ENCODE measurements at regions not wholly inside any gene's neighbourhood (a gene's known extent, or its start where the extent isn't known, plus 50 kb on each side); places are given as distances from the start of the nearest gene placed in this dataset.

GRCh38 chr2:235347691-235348090 lies 146.2 kb upstream of the AGAP1 start:
- DNase-seq (ENCODE audit: extremely low read depth in 1 of 2, low read depth in 1 of 2): no peak

DNA sequence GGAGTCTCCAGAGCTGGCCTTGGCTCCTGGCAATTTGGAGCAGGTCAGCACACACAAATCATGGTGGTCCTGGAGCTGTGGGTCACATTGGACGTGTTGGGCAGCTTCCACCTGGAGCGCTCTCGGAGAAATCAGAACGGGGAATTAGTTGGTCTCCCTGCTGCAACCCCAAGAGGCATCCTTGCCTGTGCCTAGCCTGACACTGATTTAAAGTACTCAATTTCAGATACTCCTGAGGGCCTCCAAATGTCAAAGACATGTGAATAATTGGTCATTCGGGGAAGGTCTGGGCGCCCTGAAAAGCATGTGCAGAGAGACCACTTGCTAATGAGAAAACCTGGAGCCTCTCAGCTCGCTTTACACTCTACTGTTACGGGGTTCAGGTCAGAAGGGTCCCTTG lies 145.5 kb upstream of the AGAP1 start:
- DNase-seq (ENCODE audit: extremely low read depth in 1 of 2, low read depth in 1 of 2): no peak

DNA sequence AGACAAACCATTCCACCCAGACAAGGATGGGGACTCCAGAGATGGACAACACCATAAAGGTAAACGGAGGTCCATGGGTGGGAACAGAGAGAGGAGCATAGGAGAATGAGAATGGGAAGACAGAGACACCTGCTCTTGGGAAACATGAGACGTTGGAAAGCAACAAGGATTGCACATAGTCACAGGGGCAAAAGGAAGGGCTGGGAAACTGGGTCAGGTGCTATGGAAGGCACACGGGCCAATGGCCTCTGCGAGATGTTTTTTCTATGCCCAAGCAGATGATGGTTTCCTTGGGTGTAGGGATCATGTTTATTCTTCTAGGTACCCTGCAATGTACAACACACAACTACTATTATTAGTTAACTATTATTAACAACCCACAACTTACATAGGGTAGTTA lies 143.6 kb upstream of the AGAP1 start:
- no peak for DNase-seq (ENCODE audit: extremely low read depth in 1 of 2, low read depth in 1 of 2)

DNA sequence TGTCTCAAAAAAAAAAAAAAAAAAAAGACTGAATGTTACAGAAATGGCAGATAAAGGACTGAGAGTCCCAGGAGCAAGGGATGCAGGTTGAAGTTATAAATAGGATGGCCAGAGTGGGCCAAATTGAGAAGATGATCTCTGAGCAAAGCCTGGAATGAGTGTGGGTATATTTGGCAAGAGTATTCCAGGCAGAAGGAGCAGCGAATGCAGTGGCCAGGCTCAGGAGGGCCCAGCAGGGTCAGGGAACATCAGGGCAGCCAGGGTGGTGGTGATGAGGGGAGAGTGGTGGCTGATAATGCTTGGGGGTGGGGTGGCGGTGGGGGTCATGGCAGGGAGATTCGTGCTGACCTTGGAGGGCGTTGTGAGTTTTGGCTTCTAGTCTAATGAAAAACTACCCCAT lies 141.3 kb upstream of the AGAP1 start:
- no peak for DNase-seq (ENCODE audit: extremely low read depth in 1 of 2, low read depth in 1 of 2)

DNA sequence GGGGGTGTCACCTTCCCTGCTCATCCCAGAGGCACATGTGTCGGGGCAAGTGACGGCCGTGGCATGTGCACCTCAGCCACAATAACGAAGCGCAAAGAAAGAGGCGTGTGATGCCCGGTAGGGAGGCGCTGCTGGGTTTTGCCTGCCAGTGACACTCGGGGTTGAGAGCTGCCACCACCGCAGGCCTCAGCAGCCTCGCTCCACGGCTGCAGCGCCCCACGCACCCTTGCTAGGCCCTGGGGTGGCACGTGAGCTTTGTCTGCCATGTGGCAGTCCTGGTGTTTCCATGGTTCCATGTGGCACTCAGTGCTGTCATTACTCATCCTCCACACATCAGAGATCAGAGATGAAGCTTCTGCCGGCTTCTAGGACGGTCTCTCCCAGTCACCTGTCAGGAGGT lies 136.0 kb upstream of the AGAP1 start:
- DNase-seq (ENCODE audit: extremely low read depth in 1 of 2, low read depth in 1 of 2): no peak

DNA sequence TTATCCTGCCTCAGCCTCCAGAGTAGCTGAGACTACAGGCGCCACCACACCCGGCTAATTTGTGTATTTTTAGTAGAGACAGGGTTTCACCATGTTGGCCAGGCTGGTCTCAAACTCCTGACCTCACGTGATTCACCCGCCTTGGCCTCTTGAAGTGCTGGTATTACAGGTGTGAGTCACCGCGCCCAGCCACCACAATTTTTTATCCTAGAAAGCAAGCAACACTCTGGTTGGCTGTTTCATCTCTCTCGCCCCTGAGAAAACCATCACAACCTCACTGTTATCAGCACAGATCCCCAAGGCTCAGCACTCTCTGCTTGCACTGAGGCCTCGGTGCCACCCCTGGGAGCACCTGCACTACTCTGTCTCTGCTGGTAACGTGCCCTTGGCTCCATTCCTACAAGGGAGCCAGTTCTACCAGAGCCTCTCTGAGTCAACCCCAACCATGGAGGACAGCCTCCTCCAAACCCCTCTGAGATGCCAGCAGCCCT lies 134.8 kb upstream of the AGAP1 start:
- DNase-seq (ENCODE audit: extremely low read depth in 1 of 2, low read depth in 1 of 2): no peak

GRCh38 chr2:235360446-235360845 lies 133.4 kb upstream of the AGAP1 start:
- DNase-seq (ENCODE audit: extremely low read depth in 1 of 2, low read depth in 1 of 2): no peak

- no peak for DNase-seq (ENCODE audit: extremely low read depth in 1 of 2, low read depth in 1 of 2)
These were observed 128.1 kb upstream of the AGAP1 start for GRCh38 chr2:235365743-235366142.

DNA sequence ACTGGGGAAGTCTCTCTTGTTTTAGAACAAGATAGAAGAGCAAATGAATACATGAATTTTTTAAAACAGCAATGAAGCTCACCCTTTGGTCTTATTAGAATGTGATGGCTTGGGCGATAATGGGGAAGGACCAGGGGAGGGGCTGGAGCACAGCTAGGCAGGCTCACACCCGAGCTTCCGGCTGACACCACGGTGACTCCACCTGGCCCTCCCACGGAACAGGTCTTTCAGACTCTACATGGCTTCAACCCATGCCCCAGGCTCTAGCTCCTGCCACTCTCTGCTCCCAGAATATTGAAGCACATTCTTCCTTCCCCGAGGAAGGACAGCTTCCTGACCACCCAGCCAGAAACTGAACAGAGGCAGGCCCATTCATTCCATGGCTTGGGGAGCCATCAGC lies 127.5 kb upstream of the AGAP1 start:
- no peak for DNase-seq (ENCODE audit: extremely low read depth in 1 of 2, low read depth in 1 of 2)

GRCh38 chr2:235366807-235367206 lies 127.0 kb upstream of the AGAP1 start:
- DNase-seq (ENCODE audit: extremely low read depth in 1 of 2, low read depth in 1 of 2): no peak

DNA sequence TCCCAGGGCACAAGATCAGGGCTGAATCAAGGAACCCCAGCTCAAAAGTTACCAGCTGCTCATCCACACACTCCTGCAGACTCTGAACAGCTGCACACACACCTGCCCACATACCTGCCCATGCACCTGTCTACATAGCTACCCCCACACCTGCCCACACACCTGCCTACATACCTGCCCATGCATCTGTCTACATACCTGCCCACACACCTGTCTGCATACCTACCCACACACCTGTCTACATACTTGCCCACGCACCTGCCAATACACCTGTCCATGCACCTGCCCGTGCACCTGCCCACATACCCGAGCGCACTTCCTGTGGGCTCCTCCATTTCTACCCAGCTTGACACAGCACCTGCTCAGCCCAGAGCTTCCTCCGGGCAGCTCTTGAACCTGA lies 122.8 kb upstream of the AGAP1 start:
- DNase-seq (ENCODE audit: extremely low read depth in 1 of 2, low read depth in 1 of 2): no peak

DNA sequence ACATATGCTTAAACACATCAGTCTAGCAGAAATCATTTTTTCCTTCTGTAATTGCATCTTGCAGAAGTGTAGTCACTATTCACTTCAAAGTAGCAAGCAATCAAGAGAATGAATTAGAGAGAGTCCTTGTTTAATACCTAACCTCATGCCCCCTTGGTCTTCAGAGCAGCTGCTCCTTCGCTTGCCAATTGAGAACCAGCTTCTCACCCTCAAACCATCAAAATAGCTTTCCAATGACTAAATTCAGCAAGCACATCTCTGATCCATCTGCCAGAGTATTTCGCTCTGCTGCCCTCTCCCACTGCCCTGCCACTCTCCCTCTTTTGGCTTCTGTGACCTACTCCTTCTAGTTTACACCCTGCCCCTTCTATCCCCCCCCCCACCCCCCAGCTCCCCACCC lies 120.7 kb upstream of the AGAP1 start:
- DNase-seq (ENCODE audit: extremely low read depth in 1 of 2, low read depth in 1 of 2): no peak

- DNase-seq (ENCODE audit: extremely low read depth in 1 of 2, low read depth in 1 of 2): no peak
These were observed 116.7 kb upstream of the AGAP1 start for GRCh38 chr2:235377176-235377575.

- DNase-seq (ENCODE audit: extremely low read depth in 1 of 2, low read depth in 1 of 2): no peak
These were observed 115.6 kb upstream of the AGAP1 start for GRCh38 chr2:235378246-235378645.

DNA sequence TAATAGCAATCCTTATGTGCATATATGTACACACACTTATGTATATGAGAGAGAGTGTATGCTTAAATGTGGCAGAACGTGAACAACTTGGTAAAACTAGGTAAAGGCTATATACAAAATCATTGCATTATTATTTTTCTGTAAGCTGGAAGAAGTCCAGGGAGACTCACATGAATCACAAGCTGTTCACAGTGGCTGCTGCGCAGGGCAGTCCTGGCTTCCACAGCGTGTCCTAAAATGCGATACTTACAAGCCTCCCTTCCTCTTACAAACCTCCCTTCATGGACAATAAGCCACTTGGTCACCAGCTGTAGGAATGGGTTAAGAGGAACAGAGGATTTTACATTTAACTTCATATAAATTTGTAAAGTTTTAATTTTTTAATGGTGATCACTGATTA lies 114.9 kb upstream of the AGAP1 start:
- no peak for DNase-seq (ENCODE audit: extremely low read depth in 1 of 2, low read depth in 1 of 2)

GRCh38 chr2:235381261-235381912 lies 112.5 kb upstream of the AGAP1 start:
- DNase-seq (ENCODE audit: extremely low read depth in 1 of 2, low read depth in 1 of 2): no peak

DNA sequence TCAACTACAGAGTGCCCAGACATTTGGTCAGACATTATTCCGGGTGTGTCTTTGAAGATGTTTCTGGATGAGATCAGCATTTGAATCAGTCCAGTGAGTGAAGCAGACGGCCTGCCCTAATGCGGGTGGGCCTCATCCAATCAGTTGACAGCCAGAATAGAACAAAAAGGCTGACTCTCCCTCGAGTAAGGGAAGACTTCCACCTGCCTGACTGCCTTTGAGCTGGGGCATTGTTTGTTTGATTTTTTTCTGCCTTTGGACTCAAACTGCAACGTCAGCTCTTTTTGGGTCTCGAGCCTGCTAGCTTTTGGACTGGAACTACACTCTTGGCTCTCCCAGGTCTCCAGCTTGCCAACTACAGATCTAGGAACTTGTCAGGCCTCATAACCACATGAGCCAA lies 111.7 kb upstream of the AGAP1 start:
- no peak for DNase-seq (ENCODE audit: extremely low read depth in 1 of 2, low read depth in 1 of 2)

GRCh38 chr2:235382601-235383000 lies 111.2 kb upstream of the AGAP1 start:
- DNase-seq (ENCODE audit: extremely low read depth in 1 of 2, low read depth in 1 of 2): no peak

- DNase-seq (ENCODE audit: extremely low read depth in 1 of 2, low read depth in 1 of 2): no peak
These were observed 110.5 kb upstream of the AGAP1 start for GRCh38 chr2:235383272-235383843.

- no peak for DNase-seq (ENCODE audit: extremely low read depth in 1 of 2, low read depth in 1 of 2)
These were observed 109.2 kb upstream of the AGAP1 start for GRCh38 chr2:235384624-235385023.

GRCh38 chr2:235389626-235390025 lies 104.2 kb upstream of the AGAP1 start:
- DNase-seq (ENCODE audit: extremely low read depth in 1 of 2, low read depth in 1 of 2): no peak

DNA sequence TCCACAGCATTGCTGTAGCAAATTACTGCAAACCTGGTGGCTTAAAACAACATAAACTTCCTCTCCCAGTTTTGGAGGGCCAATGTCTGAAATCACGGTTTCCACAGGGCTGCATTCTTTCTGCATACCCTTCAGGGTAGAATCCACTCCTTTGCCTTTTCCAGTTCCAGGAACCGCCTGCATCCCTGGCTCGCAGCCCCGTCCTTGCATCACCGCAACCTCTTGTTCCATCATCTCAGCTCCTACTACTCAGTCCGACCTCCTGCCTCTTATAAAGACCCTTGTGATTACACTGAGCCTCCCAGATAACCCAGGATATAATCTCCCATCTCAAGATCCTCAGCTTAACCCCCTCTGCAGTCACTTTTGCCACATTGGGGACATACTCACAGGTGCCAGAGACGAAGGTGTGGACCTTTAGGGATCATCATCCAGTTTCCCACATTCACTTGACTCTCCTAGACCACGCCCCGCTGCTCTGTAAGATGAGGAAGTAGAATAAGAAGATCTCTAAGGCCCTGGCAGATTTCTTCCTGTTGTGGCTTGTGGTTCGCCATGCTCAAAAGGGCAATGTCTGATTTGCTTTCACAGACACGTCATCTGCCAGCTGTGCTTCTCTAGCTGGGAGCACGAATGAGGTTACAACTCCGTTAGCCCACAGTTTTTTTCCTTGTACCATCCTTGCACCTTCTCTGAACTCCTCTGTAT lies 103.6 kb upstream of the AGAP1 start:
- DNase-seq (ENCODE audit: extremely low read depth in 1 of 2, low read depth in 1 of 2): peak; percentile 7 to 41
